Neural crest cell (in vitro differentiated cells): ENCODE measurements at regions not wholly inside any gene's neighbourhood (a gene's known extent, or its start where the extent isn't known, plus 50 kb on each side); places are given as distances from the start of the nearest gene placed in this dataset.
"Not testable (repeated sequence)": the region's sequence is repeated elsewhere in the genome, so short reads cannot be mapped to it uniquely, and the experiment has no call there.

Experiments used
- DNase-seq: peaks from one replicate; pipeline ENCODE4 v3.0.0; 2021; ENCODE audit warnings: low read depth, mixed read lengths, low spot score
- H3K27ac Mint-ChIP-seq: one replicate; pipeline ENCODE4 v1.8.0; 2021; ENCODE audit warnings: mild to moderate bottlenecking, mixed read lengths; ENCODE audit not compliant: unreplicated experiment
- H3K27me3 Mint-ChIP-seq: 2 replicates; pipeline ENCODE4 v1.8.0; 2021; ENCODE audit warnings: low read depth, mild to moderate bottlenecking, mixed read lengths
- H3K36me3 Mint-ChIP-seq: 2 replicates; pipeline ENCODE4 v1.8.0; 2021; ENCODE audit warnings: low read depth, mild to moderate bottlenecking, mixed read lengths
- H3K4me1 Mint-ChIP-seq: 2 replicates; pipeline ENCODE4 v1.8.0; 2021; ENCODE audit warnings: mixed read lengths
- H3K4me3 Mint-ChIP-seq: one replicate; pipeline ENCODE4 v1.8.0; 2021; ENCODE audit warnings: mild to moderate bottlenecking, mixed read lengths
- H3K9me3 Mint-ChIP-seq: 2 replicates; pipeline ENCODE4 v1.8.0; 2021; ENCODE audit warnings: mixed read lengths
- CTCF ChIP-seq: fragments of 200-600 bp; sonication (generic); conservative IDR thresholded peaks from 2 replicates; pipeline ENCODE4 v1.5.0; 2021; ENCODE audit warnings: antibody characterized with exemption, mild to moderate bottlenecking

GRCh38 chr22:26082866-26083265 is 86.4 kb upstream of the SEZ6L start:
- TF ChIP-seq CTCF, result no peak
- no peaks in the 10 kb centered on the region for H3K36me3 Mint-ChIP-seq
- no peaks in the 10 kb centered on the region for H3K4me1 Mint-ChIP-seq
- H3K27ac Mint-ChIP-seq, result no peak overlapping the region
- peaks cover 22% of the 10 kb centered on the region for H3K27me3 Mint-ChIP-seq
- H3K4me3 Mint-ChIP-seq, result no peak overlapping the region
- DNase-seq, result no peak
- H3K9me3 Mint-ChIP-seq, result no peaks in the 10 kb centered on the region

GRCh38 chr22:26086359-26086758 is 82.9 kb upstream of the SEZ6L start:
- no peaks in the 10 kb centered on the region for H3K9me3 Mint-ChIP-seq
- H3K36me3 Mint-ChIP-seq, result no peaks in the 10 kb centered on the region
- no peak for DNase-seq

GRCh38 chr22:26087816-26088215 is 81.4 kb upstream of the SEZ6L start:
- Mint-ChIP-seq H3K9me3 (no peaks in the 10 kb centered on the region), H3K27me3 (peaks cover 23% of the 10 kb centered on the region), H3K4me3 (no peak overlapping the region), H3K36me3 (no peaks in the 10 kb centered on the region), H3K4me1 (peaks cover 8% of the 10 kb centered on the region), H3K27ac (no peak overlapping the region)
- DNase-seq, result no peak
- no peak for TF ChIP-seq CTCF

More at GRCh38 chr22:26086359-26086758, 82.9 kb upstream of the SEZ6L start:
- no peak for TF ChIP-seq CTCF
- Mint-ChIP-seq H3K4me3 (no peak overlapping the region), H3K27ac (no peak overlapping the region), H3K4me1 (peaks cover 4% of the 10 kb centered on the region), H3K27me3 (peaks cover 23% of the 10 kb centered on the region)

- Mint-ChIP-seq H3K9me3 (peaks cover 2% of the 10 kb centered on the region), H3K4me1 (peaks cover 8% of the 10 kb centered on the region), H3K36me3 (no peaks in the 10 kb centered on the region), H3K4me3 (no peak overlapping the region), H3K27ac (no peak overlapping the region), H3K27me3 (peaks cover 23% of the 10 kb centered on the region)
- DNase-seq, result no peak
- no peak for TF ChIP-seq CTCF
These were observed 78.4 kb upstream of the SEZ6L start for GRCh38 chr22:26090821-26091220.

GRCh38 chr22:26094497-26094896 is 74.8 kb upstream of the SEZ6L start:
- peaks cover 14% of the 10 kb centered on the region for H3K27me3 Mint-ChIP-seq
- H3K27ac Mint-ChIP-seq, H3K4me3 Mint-ChIP-seq, H3K36me3 Mint-ChIP-seq, DNase-seq, H3K9me3 Mint-ChIP-seq, H3K4me1 Mint-ChIP-seq: not testable (repeated sequence)

- Mint-ChIP-seq H3K36me3 (no peaks in the 10 kb centered on the region), H3K4me3 (no peak overlapping the region), H3K27me3 (peaks cover 12% of the 10 kb centered on the region), H3K4me1 (peaks cover 4% of the 10 kb centered on the region), H3K27ac (no peak overlapping the region), H3K9me3 (peaks cover 2% of the 10 kb centered on the region)
- DNase-seq, result no peak
- TF ChIP-seq CTCF, result no peak
These were observed 73.9 kb upstream of the SEZ6L start for GRCh38 chr22:26095256-26095956.
